ENCODE measurements at regions not wholly inside any gene's neighbourhood (a gene's known extent, or its start where the extent isn't known, plus 50 kb on each side); places are given as distances from the start of the nearest gene placed in this dataset.

DNA sequence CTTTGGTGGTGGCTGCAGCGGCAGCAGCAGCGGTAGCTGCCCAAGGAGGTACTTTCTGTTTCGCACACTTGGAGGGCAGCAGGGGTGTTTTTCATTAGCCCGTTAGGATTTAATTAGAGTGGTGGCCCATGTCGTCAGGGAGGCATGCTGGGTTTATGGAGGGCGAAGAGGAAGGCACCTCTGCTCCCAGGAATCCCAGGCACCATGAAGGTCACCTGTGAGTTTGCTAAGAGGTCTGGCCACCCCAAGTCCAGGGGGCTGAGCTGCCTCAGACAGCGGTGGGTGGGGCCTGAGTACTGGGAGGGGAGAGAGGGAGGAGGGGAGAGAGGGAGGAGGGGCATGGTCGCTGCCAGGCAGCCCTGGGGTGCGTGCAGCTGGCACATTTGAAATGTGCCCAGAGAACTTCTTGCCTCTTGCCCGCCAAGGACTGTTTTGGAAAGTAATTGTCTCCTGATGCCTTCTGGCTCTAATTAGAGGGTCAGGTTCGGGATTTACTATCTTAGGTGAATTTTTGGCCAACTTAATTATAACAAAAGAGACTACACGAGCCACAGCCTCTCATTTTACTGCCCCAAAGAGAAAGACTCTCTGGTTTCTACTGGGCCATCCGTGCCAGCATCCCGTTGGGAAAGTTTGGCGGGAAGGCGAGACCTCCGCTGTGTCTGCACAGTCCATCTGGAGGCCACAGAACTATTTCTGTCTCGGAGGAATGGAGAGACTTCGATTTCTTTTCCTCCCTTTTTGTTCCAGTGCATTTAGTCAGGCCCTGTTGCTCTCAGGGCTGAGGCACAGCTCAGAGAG lies 62.0 kb downstream of the GLI2 start:
- TF ChIP-seq, protein P1, sequence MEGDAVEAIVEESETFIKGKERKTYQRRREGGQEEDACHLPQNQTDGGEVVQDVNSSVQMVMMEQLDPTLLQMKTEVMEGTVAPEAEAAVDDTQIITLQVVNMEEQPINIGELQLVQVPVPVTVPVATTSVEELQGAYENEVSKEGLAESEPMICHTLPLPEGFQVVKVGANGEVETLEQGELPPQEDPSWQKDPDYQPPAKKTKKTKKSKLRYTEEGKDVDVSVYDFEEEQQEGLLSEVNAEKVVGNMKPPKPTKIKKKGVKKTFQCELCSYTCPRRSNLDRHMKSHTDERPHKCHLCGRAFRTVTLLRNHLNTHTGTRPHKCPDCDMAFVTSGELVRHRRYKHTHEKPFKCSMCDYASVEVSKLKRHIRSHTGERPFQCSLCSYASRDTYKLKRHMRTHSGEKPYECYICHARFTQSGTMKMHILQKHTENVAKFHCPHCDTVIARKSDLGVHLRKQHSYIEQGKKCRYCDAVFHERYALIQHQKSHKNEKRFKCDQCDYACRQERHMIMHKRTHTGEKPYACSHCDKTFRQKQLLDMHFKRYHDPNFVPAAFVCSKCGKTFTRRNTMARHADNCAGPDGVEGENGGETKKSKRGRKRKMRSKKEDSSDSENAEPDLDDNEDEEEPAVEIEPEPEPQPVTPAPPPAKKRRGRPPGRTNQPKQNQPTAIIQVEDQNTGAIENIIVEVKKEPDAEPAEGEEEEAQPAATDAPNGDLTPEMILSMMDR (IDR thresholded peaks at IDR 0.05) = no peak
- TF ChIP-seq EP300 (IDR thresholded peaks at IDR 0.05; ENCODE audit: low read depth) = no peak
- no peak for TF ChIP-seq POLR2A (IDR thresholded peaks at IDR 0.05)
